ENCODE measurements at regions not wholly inside any gene's neighbourhood (a gene's known extent, or its start where the extent isn't known, plus 50 kb on each side); places are given as distances from the start of the nearest gene placed in this dataset.
"Not testable (repeated sequence)": the region's sequence is repeated elsewhere in the genome, so short reads cannot be mapped to it uniquely, and the experiment has no call there.

- ChIA-PET POLR2A (no interaction called here), CTCF (no interaction called here)
- ATAC-seq, result no peak
- Mint-ChIP-seq H3K4me1 (no peaks in the 10 kb centered on the region), H3K27me3 (no peaks in the 10 kb centered on the region), H3K4me3 (no peak overlapping the region), H3K27ac (no peak overlapping the region), H3K36me3 (ENCODE audit: low read depth) (no peaks in the 10 kb centered on the region), H3K9me3 (ENCODE audit: low read depth) (peaks cover 4% of the 10 kb centered on the region)
- intact Hi-C loops (cut with DNase I, micrococcal nuclease), result no loop called here
- DNase-seq, result no peak
These were observed 80.3 kb downstream of the POU3F4 start for GRCh38 chrX:83588409-83588808.

DNA sequence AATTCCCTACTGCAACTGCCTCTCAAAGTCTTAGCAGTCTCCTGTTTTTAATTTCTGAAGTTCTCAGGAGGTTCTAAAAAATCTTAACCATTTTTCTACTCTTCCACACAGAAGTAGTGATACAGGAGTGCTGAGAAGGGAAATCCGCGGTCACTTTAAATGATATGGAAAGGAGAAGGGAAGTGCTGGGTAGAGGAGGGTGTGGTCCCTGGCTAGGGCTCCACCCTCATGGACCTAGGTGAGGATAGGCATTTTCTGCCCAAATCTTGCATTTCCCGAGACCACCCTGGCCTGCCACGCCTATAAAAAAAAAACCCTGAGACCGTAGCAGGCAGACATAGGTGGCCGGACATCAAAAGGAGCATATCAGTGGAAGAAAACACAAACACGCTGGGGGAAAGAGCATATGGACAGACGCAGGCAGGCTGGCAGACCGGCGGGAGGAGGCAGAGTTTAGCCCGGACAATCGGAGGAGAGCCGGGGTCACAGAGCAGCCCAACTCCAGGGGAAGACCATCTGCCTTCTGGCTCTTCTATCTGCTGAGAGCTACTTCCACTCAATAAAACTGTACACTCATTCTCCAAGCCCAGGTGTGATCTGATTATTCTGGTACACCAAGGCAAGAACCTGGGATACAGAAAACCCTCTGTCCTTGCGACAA, 85.7 kb downstream of the POU3F4 start:
- no peak for DNase-seq
- POLR2A ChIA-PET, result no interaction called here
- no peak overlapping the region for H3K4me3 Mint-ChIP-seq
- H3K27ac Mint-ChIP-seq, result no peak overlapping the region
- no peaks in the 10 kb centered on the region for H3K9me3 Mint-ChIP-seq (ENCODE audit: low read depth)
- no peak for ATAC-seq
- no peaks in the 10 kb centered on the region for H3K36me3 Mint-ChIP-seq (ENCODE audit: low read depth)
- intact Hi-C loops (cut with DNase I, micrococcal nuclease), result no loop called here
- no peaks in the 10 kb centered on the region for H3K4me1 Mint-ChIP-seq
- no peaks in the 10 kb centered on the region for H3K27me3 Mint-ChIP-seq
- CTCF ChIA-PET, result no interaction called here

DNA sequence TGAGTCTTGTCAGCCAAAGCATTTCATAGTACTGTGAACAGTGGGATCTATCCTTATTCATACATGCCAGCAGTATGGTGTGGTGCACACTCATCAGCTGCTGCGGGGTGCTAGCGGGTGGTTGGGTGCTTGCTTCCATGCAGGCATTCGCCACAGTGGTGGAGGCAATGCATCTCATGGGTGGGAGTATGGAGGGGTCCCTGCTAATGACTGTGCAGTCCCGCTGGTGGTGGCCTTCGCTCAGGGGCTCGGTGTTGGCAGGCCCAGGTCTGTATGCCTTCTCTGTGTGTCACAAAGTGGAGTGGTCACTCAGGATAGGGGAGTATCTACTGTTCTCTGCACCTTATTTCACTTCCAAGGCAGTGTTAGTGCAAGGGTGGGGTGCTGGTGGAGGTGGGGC, 122.6 kb downstream of the POU3F4 start:
- H3K27ac Mint-ChIP-seq, result no peak overlapping the region
- no peak overlapping the region for H3K4me3 Mint-ChIP-seq
- POLR2A ChIA-PET, result no interaction called here
- no peaks in the 10 kb centered on the region for H3K9me3 Mint-ChIP-seq (ENCODE audit: low read depth)
- H3K36me3 Mint-ChIP-seq (ENCODE audit: low read depth), result no peaks in the 10 kb centered on the region
- DNase-seq (no peak), ATAC-seq (no peak)
- H3K4me1 Mint-ChIP-seq, result peaks cover 4% of the 10 kb centered on the region
- CTCF ChIA-PET, result no interaction called here
- H3K27me3 Mint-ChIP-seq, result peaks cover 3% of the 10 kb centered on the region
- intact Hi-C loops (cut with DNase I, micrococcal nuclease), result no loop called here

DNA sequence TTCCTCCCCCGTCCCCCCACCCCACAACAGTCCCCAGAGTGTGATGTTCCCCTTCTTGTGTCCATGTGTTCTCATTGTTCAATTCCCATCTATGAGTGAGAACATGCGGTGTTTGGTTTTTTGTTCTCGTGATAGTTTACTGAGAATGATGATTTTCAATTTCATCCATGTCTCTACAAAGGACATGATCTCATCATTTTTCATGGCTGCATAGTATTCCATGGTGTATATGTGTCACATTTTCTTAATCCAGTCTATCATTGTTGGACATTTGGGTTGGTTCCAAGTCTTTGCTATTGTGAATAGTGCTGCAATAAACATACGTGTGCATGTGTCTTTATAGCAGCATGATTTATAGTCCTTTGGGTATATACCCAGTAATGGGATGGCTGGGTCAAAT, 141.6 kb downstream of the POU3F4 start:
- not testable (repeated sequence) for H3K36me3 Mint-ChIP-seq (ENCODE audit: low read depth); ATAC-seq; H3K9me3 Mint-ChIP-seq (ENCODE audit: low read depth)

GRCh38 chrX:83658731-83659130, 150.6 kb downstream of the POU3F4 start:
- Mint-ChIP-seq H3K4me1 (no peaks in the 10 kb centered on the region), H3K36me3 (ENCODE audit: low read depth) (no peaks in the 10 kb centered on the region), H3K27me3 (no peaks in the 10 kb centered on the region), H3K27ac (no peak overlapping the region), H3K4me3 (no peak overlapping the region), H3K9me3 (ENCODE audit: low read depth) (no peaks in the 10 kb centered on the region)
- intact Hi-C loops (cut with DNase I, micrococcal nuclease), result loop anchor here in 1 of 2 experiments (10.0 kb wide), 1 partner anchor 186 kb away; no protein-coding TSS in a partner anchor
- ChIA-PET CTCF (no interaction called here), POLR2A (no interaction called here)
- DNase-seq, result no peak
- no peak for ATAC-seq

More for the DNA sequence above, 141.6 kb downstream of the POU3F4 start:
- DNase-seq, H3K27me3 Mint-ChIP-seq, H3K4me1 Mint-ChIP-seq, H3K4me3 Mint-ChIP-seq, CTCF ChIA-PET, H3K27ac Mint-ChIP-seq, POLR2A ChIA-PET: not testable (repeated sequence)
- intact Hi-C loops (cut with DNase I, micrococcal nuclease), result loop anchor here in 1 of 2 experiments (10.0 kb wide), 1 partner anchor 195 kb away; no protein-coding TSS in a partner anchor
